HUDEP-2 (cell line): ENCODE measurements at regions not wholly inside any gene's neighbourhood (a gene's known extent, or its start where the extent isn't known, plus 50 kb on each side); places are given as distances from the start of the nearest gene placed in this dataset.
A peak's percentile ranks its signal among the peaks of the same experiment; 100 is the strongest.
"Not testable (repeated sequence)": the region's sequence is repeated elsewhere in the genome, so short reads cannot be mapped to it uniquely, and the experiment has no call there.

Experiments
- DNase-seq, 76 experiments: peaks; one replicate each; lab custom pipeline; 2025; ENCODE audit not compliant: unreplicated experiment in 76 of 76; lab: John Stamatoyannopoulos, UW

GRCh38 chr17:34423315-34423714 lies 60.3 kb upstream of the CCL1 start:
- DNase-seq = not testable (repeated sequence)

GRCh38 chr17:34420900-34421299 lies 57.9 kb upstream of the CCL1 start:
- DNase-seq = no peak

- peak in 63 of 76 experiments; percentile 2 to 76 (median 45) for DNase-seq
Observed at GRCh38 chr17:34420254-34420766, 57.3 kb upstream of the CCL1 start.

GRCh38 chr17:34416116-34416515 lies 53.1 kb upstream of the CCL1 start:
- no peak for DNase-seq

- no peak for DNase-seq
Observed at GRCh38 chr17:34414339-34414738, 51.3 kb upstream of the CCL1 start.

- DNase-seq = peak in 1 of 76 experiments; percentile 11
Observed at GRCh38 chr17:34413443-34414119, 50.5 kb upstream of the CCL1 start.

- DNase-seq = peak in 20 of 76 experiments; percentile 4 to 68 (median 27)
Observed at GRCh38 chr17:34412965-34413441, 50.0 kb upstream of the CCL1 start.
